GM19468 (cell line): ENCODE measurements at regions not wholly inside any gene's neighbourhood (a gene's known extent, or its start where the extent isn't known, plus 50 kb on each side); places are given as distances from the start of the nearest gene placed in this dataset.
"Not testable (repeated sequence)": the region's sequence is repeated elsewhere in the genome, so short reads cannot be mapped to it uniquely, and the experiment has no call there.

Experiments
- ATAC-seq: cut with Tn5 transposase; IDR thresholded peaks from one replicate; pipeline ENCODE4 v1.9.1; 2021; ENCODE audit warnings: mild to moderate bottlenecking, moderate library complexity, moderate number of reproducible peaks; ENCODE audit not compliant: unreplicated experiment; ENCODE audit errors: extremely low read depth

DNA sequence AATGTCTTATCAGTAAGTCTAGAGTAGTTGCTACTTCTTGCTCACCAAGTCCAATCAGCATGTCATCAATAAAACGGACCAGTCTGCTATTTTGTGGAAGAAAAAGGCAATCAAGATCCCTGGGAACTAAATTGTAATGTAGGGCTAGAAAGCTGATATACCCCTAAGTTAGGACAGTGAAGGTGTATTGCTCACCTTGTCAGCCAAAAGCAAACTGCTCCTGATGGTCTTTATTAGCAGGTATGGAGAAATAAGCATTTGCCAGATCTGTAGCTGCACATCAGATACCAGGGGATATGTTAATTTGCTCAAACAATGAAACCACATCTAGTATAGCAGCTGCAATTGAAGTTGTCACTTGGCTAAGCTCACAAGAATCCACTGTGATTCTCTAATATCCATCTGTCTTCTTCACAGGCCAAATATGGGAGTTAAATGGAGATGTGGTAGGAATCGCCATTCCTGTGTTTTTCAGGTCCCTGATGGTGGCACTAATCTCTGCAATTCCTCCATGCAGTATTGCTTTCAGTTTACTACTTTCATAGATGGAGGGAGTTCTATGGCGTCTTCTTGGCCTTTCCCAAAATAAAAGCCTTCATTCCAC lies 75.0 kb downstream of the TMEM237 start:
- ATAC-seq, result no peak

GRCh38 chr2:201559067-201559710 lies 84.1 kb downstream of the TMEM237 start:
- ATAC-seq, result no peak

DNA sequence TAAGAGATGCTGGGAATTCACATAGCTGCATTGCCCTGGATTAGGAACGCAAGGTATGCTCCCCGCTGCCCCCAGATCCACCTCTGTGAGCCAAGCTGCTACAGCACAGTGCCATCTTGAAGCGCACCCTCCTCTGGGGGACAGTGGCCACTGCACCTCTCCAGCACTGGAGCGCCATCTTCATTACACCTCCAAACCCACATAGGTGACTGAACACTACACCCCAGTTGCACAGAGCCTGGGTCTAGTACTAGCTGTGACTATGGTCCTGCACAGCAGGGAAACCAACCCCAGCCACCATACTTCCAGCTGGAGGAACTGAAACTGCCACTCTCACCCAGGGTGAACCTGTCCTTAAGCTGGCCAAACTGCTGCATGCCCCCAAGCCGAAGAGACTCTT lies 84.6 kb downstream of the TMEM237 start:
- ATAC-seq, result no peak

GRCh38 chr2:201558232-201558631 lies 85.1 kb downstream of the TMEM237 start:
- ATAC-seq, result no peak

DNA sequence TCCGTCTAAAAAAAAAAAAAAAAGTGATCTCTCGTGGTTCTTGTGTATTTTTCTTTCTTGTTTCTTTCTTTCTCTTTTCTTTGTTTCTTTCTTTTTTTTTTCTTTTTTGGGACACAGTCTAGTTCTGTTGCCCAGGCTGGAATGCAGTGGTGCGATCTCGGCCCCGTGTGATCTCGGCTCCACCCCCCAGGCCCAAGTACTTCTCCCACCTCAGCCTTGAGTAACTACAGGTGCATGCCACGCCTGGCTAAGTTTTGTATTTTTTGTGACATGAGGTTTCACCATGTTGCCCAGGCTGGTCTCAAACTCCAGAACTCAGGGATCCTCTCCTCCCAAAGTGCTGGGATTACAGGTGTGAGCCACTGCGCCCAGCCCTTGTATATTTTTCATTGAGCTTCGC lies 91.4 kb downstream of the TMEM237 start:
- ATAC-seq, result no peak

GRCh38 chr2:201546576-201546975 lies 95.0 kb downstream of the STRADB start:
- no peak for ATAC-seq

- ATAC-seq, result no peak
Observed at GRCh38 chr2:201542291-201542690, 90.8 kb downstream of the STRADB start.

- not testable (repeated sequence) for ATAC-seq
Observed at GRCh38 chr2:201539271-201539670, 87.7 kb downstream of the STRADB start.

GRCh38 chr2:201538025-201538424 lies 86.5 kb downstream of the STRADB start:
- ATAC-seq, result no peak

DNA sequence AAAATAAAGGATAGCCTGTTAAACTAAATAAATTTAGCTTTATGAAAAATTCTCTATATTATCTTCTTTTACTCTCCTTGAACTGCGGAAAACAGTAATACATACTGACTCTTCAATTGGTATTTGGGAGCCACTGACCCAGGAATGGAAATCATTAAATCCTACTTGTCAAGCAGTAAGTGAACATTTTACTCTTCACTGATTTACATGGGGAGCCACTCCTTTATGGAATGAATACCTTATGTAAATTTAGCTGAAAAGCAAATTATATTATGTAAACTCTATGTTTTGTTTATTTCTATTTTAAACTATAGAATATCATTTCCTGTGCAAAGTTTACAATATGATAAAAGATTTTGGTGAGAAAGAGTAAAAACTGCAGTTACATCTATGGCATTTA lies 85.2 kb downstream of the STRADB start:
- ATAC-seq, result no peak

GRCh38 chr2:201536046-201536445 lies 84.5 kb downstream of the STRADB start:
- no peak for ATAC-seq

DNA sequence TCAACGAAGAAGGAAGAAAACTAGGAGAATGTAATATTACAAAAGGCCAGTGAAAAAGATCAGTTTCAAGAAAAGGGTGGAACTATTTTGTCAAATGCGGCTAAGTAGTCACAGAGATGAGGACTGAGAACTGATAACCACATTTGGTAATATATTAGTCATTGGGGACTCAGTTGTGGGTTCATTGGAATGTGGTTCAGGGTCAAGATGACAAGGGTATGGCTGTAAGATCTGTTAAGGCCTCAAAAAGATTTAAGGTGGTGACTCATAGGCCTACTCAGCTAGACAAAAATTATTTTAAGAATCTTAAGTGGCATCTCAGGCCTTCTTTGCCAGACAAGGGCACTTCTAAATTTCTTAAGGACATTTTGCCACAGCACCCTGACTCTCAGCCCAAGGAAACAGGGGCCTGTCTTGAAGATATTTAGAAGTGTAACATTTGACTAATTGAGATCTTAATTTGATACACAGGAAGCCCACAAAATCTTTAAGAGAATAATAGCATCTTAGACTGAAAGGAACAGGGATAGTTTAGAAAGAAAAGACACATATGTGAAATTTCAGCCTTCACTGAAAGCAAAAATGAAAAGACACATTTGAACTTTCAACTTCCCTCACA lies 81.3 kb downstream of the STRADB start:
- peak; percentile 58 for ATAC-seq
